ENCODE measurements at regions not wholly inside any gene's neighbourhood (a gene's known extent, or its start where the extent isn't known, plus 50 kb on each side); places are given as distances from the start of the nearest gene placed in this dataset.

- no peak overlapping the region for H3K4me3 ChIP-seq (ENCODE audit: low read length)
- no peak for TF ChIP-seq CTCF (conservative IDR thresholded peaks at IDR 0.05; ENCODE audit: low read length)
- peak; percentile 59 for DNase-seq (ENCODE audit: low read depth)
Observed at GRCh38 chr2:225117051-225117716, 74.9 kb upstream of the DOCK10 start.

- no peak for DNase-seq (ENCODE audit: low read depth)
- TF ChIP-seq CTCF (conservative IDR thresholded peaks at IDR 0.05; ENCODE audit: low read length), result no peak
- no peak overlapping the region for H3K4me3 ChIP-seq (ENCODE audit: low read length)
Observed at GRCh38 chr2:225114786-225115323, 72.6 kb upstream of the DOCK10 start.

- no peak for TF ChIP-seq CTCF (conservative IDR thresholded peaks at IDR 0.05; ENCODE audit: low read length)
- H3K4me3 ChIP-seq (ENCODE audit: low read length), result no peak overlapping the region
- DNase-seq (ENCODE audit: low read depth), result peak; percentile 56
Observed at GRCh38 chr2:225113371-225114015, 71.2 kb upstream of the DOCK10 start.

DNA sequence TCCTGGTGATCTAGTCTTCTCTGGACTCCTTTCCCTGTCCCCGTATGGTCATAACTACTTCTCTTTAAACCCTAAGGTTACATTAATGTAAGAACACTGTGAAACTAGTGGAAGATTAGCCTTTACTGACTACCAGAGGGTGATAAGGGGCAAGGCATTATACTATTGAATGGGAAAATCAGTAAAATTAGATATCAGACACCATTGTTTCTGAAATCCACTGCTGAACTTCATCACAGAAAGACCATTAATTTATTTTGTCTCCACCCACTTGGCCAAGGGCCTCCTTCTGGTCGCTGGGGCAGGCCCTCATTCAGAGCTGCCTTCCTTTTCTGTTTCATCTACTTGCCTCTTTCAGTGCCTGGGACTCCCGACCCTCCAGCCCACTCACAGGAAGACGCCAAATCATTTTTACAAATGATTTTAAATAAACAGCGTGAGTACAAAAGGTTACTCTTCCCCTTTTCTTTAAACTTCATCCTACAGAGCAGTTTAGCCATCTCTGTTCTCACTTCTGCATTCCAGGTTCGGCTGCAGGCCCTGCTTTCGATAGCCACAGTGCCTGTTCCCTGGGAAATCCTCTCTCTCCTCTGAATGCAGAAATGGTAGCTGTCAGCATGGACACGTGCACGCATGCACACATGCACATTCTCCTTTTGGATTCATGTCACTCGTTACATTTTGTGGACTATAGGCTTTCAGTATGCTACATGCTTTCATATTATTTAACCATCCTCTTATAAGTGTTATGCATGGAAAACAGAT is 70.3 kb upstream of the DOCK10 start:
- no peak for DNase-seq (ENCODE audit: low read depth)
- H3K4me3 ChIP-seq (ENCODE audit: low read length), result no peak overlapping the region
- TF ChIP-seq CTCF (conservative IDR thresholded peaks at IDR 0.05; ENCODE audit: low read length), result no peak

DNA sequence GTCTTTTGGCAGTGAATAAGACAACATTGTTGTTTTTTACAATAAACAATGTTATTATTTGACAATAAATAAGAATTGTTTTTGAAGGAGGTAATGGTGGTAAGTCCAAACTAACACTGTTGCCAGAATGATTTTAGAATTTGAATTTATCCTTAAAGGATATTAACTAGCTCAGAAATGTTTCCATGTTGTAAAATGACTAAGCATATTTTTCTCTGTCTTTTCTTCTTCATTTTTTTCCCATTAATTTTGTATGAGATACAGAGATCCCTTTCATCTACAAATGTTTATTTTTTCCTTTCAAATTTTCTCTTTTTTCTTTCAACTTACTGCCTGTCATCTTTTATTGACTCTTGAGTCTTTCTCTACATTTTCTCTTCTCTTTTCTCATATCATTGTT is 66.5 kb upstream of the DOCK10 start:
- no peak for DNase-seq (ENCODE audit: low read depth)
- TF ChIP-seq CTCF (conservative IDR thresholded peaks at IDR 0.05; ENCODE audit: low read length), result no peak

GRCh38 chr2:225104971-225105370 is 62.7 kb upstream of the DOCK10 start:
- no peak overlapping the region for H3K4me3 ChIP-seq (ENCODE audit: low read length)
- no peak for DNase-seq (ENCODE audit: low read depth)
- no peak for TF ChIP-seq CTCF (conservative IDR thresholded peaks at IDR 0.05; ENCODE audit: low read length)

More for the DNA sequence above, 66.5 kb upstream of the DOCK10 start:
- no peak overlapping the region for H3K4me3 ChIP-seq (ENCODE audit: low read length)
